Type B pancreatic cell (in vitro differentiated cells): ENCODE measurements at regions not wholly inside any gene's neighbourhood (a gene's known extent, or its start where the extent isn't known, plus 50 kb on each side); places are given as distances from the start of the nearest gene placed in this dataset.

Experiments used
- DNase-seq: peaks from one replicate; pipeline ENCODE4 v3.0.0; 2021; ENCODE audit warnings: mixed read lengths; ENCODE audit not compliant: unreplicated experiment; ENCODE audit errors: extremely low spot score
- H3K27ac Mint-ChIP-seq: 2 replicates; pipeline ENCODE4 v1.8.0; 2021; ENCODE audit warnings: mild to moderate bottlenecking, mixed read lengths
- H3K27me3 Mint-ChIP-seq: 2 replicates; pipeline ENCODE4 v1.8.0; 2021; ENCODE audit warnings: mixed read lengths
- H3K36me3 Mint-ChIP-seq: 2 replicates; pipeline ENCODE4 v1.8.0; 2021; ENCODE audit warnings: mixed read lengths
- H3K4me1 Mint-ChIP-seq: one replicate; pipeline ENCODE4 v1.8.0; 2021; ENCODE audit warnings: mixed read lengths; ENCODE audit not compliant: unreplicated experiment
- H3K4me3 Mint-ChIP-seq: 2 replicates; pipeline ENCODE4 v1.8.0; 2021; ENCODE audit warnings: mild to moderate bottlenecking, mixed read lengths
- H3K9me3 Mint-ChIP-seq: 2 replicates; pipeline ENCODE4 v1.8.0; 2021; ENCODE audit warnings: mixed read lengths
- CTCF ChIP-seq: fragments of 200-600 bp; sonication (generic); conservative IDR thresholded peaks from 2 replicates; pipeline ENCODE4 v1.5.0; 2021; ENCODE audit warnings: antibody characterized with exemption, mild to moderate bottlenecking

DNA sequence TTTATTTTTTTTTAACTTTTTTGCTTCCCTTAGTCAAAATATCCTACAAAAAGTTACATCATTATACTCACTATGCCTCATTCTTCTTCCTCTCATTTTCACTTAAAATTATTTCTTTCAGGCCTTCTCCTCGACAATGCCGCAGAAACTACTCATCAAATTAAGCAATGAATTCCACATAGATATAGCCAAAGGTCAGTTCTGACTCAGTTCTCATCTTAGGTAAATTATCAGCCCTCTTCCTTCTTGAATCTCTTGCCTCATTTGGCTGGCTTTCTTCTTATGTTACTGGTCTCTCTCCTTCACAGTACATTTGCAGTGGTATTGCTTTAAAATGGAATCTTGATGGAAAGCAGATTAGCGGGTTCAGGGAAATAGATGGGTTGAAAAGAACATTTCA lies 260.7 kb upstream of the BRINP3 start:
- TF ChIP-seq CTCF = no peak
- Mint-ChIP-seq H3K4me3 (no peak overlapping the region), H3K36me3 (no peaks in the 10 kb centered on the region), H3K27ac (no peak overlapping the region), H3K4me1 (no peaks in the 10 kb centered on the region), H3K9me3 (no peaks in the 10 kb centered on the region), H3K27me3 (no peaks in the 10 kb centered on the region)
- no peak for DNase-seq

- no peaks in the 10 kb centered on the region for H3K9me3 Mint-ChIP-seq
- TF ChIP-seq CTCF = no peak
Measured at GRCh38 chr1:190739926-190740325, 262.3 kb upstream of the BRINP3 start.

DNA sequence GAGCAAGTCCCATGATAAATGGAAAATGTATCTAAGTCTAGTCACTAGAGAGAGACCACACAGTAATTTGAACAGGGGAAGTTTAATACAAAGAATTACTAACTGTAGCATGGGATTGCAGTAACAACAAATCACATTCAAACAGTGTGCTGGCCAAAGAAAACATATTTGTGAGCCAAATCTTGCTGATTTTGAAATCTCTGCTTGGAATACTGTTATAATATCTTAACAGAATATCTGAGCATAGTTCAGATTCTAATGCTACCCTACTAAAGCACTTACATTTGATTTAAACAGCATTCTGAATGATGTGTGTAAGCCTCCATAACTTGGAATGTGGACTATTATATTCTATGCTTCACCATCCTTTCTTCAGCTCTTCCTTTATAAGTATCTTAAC lies 270.0 kb upstream of the BRINP3 start:
- Mint-ChIP-seq H3K4me3 (no peak overlapping the region), H3K36me3 (no peaks in the 10 kb centered on the region), H3K9me3 (no peaks in the 10 kb centered on the region), H3K27ac (no peak overlapping the region), H3K27me3 (no peaks in the 10 kb centered on the region), H3K4me1 (no peaks in the 10 kb centered on the region)
- DNase-seq = no peak
- no peak for TF ChIP-seq CTCF

More at GRCh38 chr1:190739926-190740325, 262.3 kb upstream of the BRINP3 start:
- Mint-ChIP-seq H3K36me3 (no peaks in the 10 kb centered on the region), H3K4me1 (no peaks in the 10 kb centered on the region), H3K27ac (no peak overlapping the region), H3K4me3 (no peak overlapping the region), H3K27me3 (no peaks in the 10 kb centered on the region)
- DNase-seq = no peak

DNA sequence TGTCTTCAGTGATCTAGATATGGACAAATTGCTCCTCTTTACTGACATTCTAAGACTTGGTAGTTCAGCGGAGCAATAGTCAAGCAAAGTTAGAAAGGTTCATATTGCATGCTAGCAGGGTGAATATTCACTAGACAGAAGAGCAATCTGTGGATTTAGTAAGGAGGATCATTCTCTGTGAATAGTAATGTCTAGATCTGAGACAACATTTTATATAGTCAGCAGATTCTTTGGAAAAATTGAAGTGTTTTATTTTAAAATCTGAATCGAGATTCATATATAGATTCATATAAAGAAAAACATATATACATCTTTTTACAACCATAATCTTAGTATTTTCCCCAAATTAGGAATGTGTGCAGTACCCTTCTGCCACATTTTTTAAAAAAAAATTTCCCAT lies 274.5 kb upstream of the BRINP3 start:
- no peak overlapping the region for H3K4me3 Mint-ChIP-seq
- H3K27ac Mint-ChIP-seq = no peak overlapping the region
- H3K9me3 Mint-ChIP-seq = no peaks in the 10 kb centered on the region
- no peak for DNase-seq
- H3K4me1 Mint-ChIP-seq = no peaks in the 10 kb centered on the region
- H3K36me3 Mint-ChIP-seq = no peaks in the 10 kb centered on the region
- no peaks in the 10 kb centered on the region for H3K27me3 Mint-ChIP-seq
- TF ChIP-seq CTCF = no peak

GRCh38 chr1:190754666-190755065 lies 277.0 kb upstream of the BRINP3 start:
- no peak for DNase-seq
- no peaks in the 10 kb centered on the region for H3K36me3 Mint-ChIP-seq
- H3K4me1 Mint-ChIP-seq = no peaks in the 10 kb centered on the region
- H3K9me3 Mint-ChIP-seq = no peaks in the 10 kb centered on the region
- H3K27ac Mint-ChIP-seq = no peak overlapping the region
- no peaks in the 10 kb centered on the region for H3K27me3 Mint-ChIP-seq
- no peak overlapping the region for H3K4me3 Mint-ChIP-seq
- no peak for TF ChIP-seq CTCF

DNA sequence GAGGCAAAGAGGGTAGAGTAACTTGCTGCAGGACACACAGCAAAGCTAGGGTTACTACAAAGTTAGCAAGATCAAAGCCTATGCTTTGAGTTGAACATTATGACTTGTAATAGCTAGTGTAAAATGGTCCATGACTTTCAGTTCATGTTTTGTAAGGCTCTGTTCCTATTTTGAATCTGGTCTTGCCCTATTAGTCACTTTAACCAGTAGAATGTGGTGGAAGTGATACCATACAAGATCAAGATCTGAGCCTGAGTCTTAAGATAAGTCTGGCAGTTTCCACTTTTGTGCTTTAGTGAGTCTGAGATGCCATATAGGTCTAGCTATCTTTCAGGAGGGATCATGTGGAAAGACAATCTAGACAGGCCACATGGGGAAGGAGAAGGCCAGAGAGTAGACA lies 282.1 kb upstream of the BRINP3 start:
- Mint-ChIP-seq H3K9me3 (no peaks in the 10 kb centered on the region), H3K4me3 (no peak overlapping the region), H3K27me3 (no peaks in the 10 kb centered on the region), H3K27ac (no peak overlapping the region), H3K4me1 (no peaks in the 10 kb centered on the region), H3K36me3 (no peaks in the 10 kb centered on the region)
- no peak for DNase-seq
- no peak for TF ChIP-seq CTCF
